A673 (cell line): ENCODE measurements at regions not wholly inside any gene's neighbourhood (a gene's known extent, or its start where the extent isn't known, plus 50 kb on each side); places are given as distances from the start of the nearest gene placed in this dataset.

Experiments used
- EZH2 ChIP-seq: fragments of 200-600 bp; sonication (generic); IDR thresholded peaks from 2 replicates; pipeline ENCODE4 v1.6.1; 2017; ENCODE audit warnings: borderline replicate concordance, low read depth, mild to moderate bottlenecking, mixed read lengths, antibody characterized with exemption, low read length; ENCODE audit not compliant: poor library complexity, severe bottlenecking
- TF ChIP-seq, protein P1 (sequence below): fragments of 300-800, 200-600 bp; sonication (generic); conservative IDR thresholded peaks from 2 replicates; pipeline ENCODE4 v1.5.1; 2017; ENCODE audit warnings: low read depth, mild to moderate bottlenecking, antibody characterized with exemption, low read length, moderate library complexity, mixed read lengths

DNA sequence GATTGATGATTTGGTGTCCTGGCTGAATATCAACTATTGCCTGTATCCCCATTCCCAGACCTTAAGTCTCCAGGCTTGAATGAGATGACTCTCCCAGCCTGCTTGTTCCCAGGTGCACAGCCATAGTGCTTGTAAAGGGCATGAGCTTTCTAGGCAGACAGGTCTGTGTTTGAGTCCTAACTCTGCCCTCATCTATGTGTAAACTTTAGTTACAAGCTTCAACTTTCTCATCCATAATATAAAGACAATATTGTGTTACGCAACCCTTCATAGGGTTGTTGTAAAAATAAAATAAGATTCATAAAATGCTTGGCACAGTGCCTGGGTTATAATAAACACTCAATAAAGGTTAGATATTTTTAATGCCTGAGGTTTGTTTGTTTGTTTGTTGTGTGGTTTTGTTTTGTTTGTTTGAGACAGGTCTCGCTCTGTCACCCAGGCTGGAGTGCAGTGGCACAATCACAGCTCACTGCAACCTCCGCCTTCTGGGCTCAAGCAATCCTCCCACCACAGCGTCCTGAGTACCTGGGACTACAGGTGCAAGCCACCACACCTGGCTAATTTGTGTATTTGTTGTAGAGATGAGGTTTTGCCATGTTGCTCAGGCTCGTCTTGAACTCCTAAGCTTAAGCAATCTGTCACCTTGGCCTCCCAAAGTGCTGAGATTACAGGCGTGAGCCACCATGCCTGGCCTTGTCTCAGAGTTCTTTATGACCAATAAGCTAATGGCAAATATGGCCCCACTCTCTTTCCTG lies 89.4 kb upstream of the MAPRE2 start:
- no peak for TF ChIP-seq EZH2
- TF ChIP-seq, protein P1, sequence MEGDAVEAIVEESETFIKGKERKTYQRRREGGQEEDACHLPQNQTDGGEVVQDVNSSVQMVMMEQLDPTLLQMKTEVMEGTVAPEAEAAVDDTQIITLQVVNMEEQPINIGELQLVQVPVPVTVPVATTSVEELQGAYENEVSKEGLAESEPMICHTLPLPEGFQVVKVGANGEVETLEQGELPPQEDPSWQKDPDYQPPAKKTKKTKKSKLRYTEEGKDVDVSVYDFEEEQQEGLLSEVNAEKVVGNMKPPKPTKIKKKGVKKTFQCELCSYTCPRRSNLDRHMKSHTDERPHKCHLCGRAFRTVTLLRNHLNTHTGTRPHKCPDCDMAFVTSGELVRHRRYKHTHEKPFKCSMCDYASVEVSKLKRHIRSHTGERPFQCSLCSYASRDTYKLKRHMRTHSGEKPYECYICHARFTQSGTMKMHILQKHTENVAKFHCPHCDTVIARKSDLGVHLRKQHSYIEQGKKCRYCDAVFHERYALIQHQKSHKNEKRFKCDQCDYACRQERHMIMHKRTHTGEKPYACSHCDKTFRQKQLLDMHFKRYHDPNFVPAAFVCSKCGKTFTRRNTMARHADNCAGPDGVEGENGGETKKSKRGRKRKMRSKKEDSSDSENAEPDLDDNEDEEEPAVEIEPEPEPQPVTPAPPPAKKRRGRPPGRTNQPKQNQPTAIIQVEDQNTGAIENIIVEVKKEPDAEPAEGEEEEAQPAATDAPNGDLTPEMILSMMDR = no peak
